ENCODE measurements at regions not wholly inside any gene's neighbourhood (a gene's known extent, or its start where the extent isn't known, plus 50 kb on each side); places are given as distances from the start of the nearest gene placed in this dataset.

- TF ChIP-seq SUZ12 (IDR thresholded peaks at IDR 0.05; ENCODE audit: extremely low read depth, insufficient read depth, insufficient read length) (no peak), YY1 (IDR thresholded peaks at IDR 0.05; ENCODE audit: insufficient read depth, insufficient read length) (no peak)
Measured at GRCh38 chr15:96700555-96700954, 370.1 kb downstream of the NR2F2 start.
